BE2C (cell line): ENCODE measurements at regions not wholly inside any gene's neighbourhood (a gene's known extent, or its start where the extent isn't known, plus 50 kb on each side); places are given as distances from the start of the nearest gene placed in this dataset.

Experiments
- DNase-seq: peaks from one replicate; pipeline ENCODE4 v3.0.0-alpha.2; 2020
- H3K27me3 ChIP-seq: fragments of 250-450 bp; sonication (Bioruptor Pico); 2 replicates; pipeline ENCODE4 v1.5.1; 2020; ENCODE audit warnings: mild to moderate bottlenecking
- H3K36me3 ChIP-seq: fragments of 250-450 bp; sonication (Bioruptor Pico); 2 replicates; pipeline ENCODE4 v1.5.1; 2020; ENCODE audit warnings: mild to moderate bottlenecking
- H3K4me1 ChIP-seq: fragments of 250-450 bp; sonication (Bioruptor Pico); 2 replicates; pipeline ENCODE4 v1.5.1; 2020
- H3K4me3 ChIP-seq: 2 replicates; pipeline ENCODE4 v1.5.1; 2011; ENCODE audit warnings: low read depth, low read length
- H3K9me3 ChIP-seq: fragments of 250-450 bp; sonication (Bioruptor Pico); 2 replicates; pipeline ENCODE4 v1.5.1; 2020
- CTCF ChIP-seq: IDR thresholded peaks from 2 replicates; pipeline ENCODE4 v1.5.1; 2012; ENCODE audit warnings: mild to moderate bottlenecking, low read depth, low read length

- no peak for TF ChIP-seq CTCF
- H3K27me3 ChIP-seq, result no peaks in the 10 kb centered on the region
- peaks cover 3% of the 10 kb centered on the region; the same call in 1 of the 2 replicates for H3K4me1 ChIP-seq
- no peaks in the 10 kb centered on the region for H3K36me3 ChIP-seq
- DNase-seq, result no peak
- H3K4me3 ChIP-seq, result no peak overlapping the region
- no peaks in the 10 kb centered on the region for H3K9me3 ChIP-seq
Observed at GRCh38 chr9:82184524-82184923, 196.0 kb downstream of the SPATA31D1 start.

- no peaks in the 10 kb centered on the region for H3K36me3 ChIP-seq
Observed at GRCh38 chr9:82188817-82189216, 200.2 kb downstream of the SPATA31D1 start.

GRCh38 chr9:82191082-82191770 lies 202.7 kb downstream of the SPATA31D1 start:
- no peak overlapping the region for H3K4me3 ChIP-seq
- DNase-seq, result no peak
- no peaks in the 10 kb centered on the region for H3K27me3 ChIP-seq
- no peaks in the 10 kb centered on the region for H3K9me3 ChIP-seq
- no peaks in the 10 kb centered on the region for H3K36me3 ChIP-seq
- TF ChIP-seq CTCF, result no peak
- H3K4me1 ChIP-seq, result peaks cover under 1% of the 10 kb centered on the region; the same call in 1 of the 2 replicates

More at GRCh38 chr9:82188817-82189216, 200.2 kb downstream of the SPATA31D1 start:
- TF ChIP-seq CTCF, result peak; percentile 11; the same call in 1 of the 2 replicates
- Histone ChIP-seq H3K27me3 (no peaks in the 10 kb centered on the region), H3K4me3 (no peak overlapping the region), H3K4me1 (peaks cover 3% of the 10 kb centered on the region; the same call in 1 of the 2 replicates), H3K9me3 (no peaks in the 10 kb centered on the region)
- DNase-seq, result no peak

- Histone ChIP-seq H3K4me3 (no peak overlapping the region), H3K27me3 (no peaks in the 10 kb centered on the region), H3K4me1 (no peaks in the 10 kb centered on the region), H3K36me3 (no peaks in the 10 kb centered on the region), H3K9me3 (no peaks in the 10 kb centered on the region)
- TF ChIP-seq CTCF, result no peak
- DNase-seq, result no peak
Observed at GRCh38 chr9:82192211-82192610, 203.6 kb downstream of the SPATA31D1 start.

GRCh38 chr9:82196622-82197441 lies 208.3 kb downstream of the SPATA31D1 start:
- H3K27me3 ChIP-seq, result no peaks in the 10 kb centered on the region
- no peak for DNase-seq
- TF ChIP-seq CTCF, result no peak
- no peak overlapping the region for H3K4me3 ChIP-seq
- H3K9me3 ChIP-seq, result no peaks in the 10 kb centered on the region
- H3K36me3 ChIP-seq, result no peaks in the 10 kb centered on the region
- H3K4me1 ChIP-seq, result no peaks in the 10 kb centered on the region

- no peak for TF ChIP-seq CTCF
- Histone ChIP-seq H3K27me3 (no peaks in the 10 kb centered on the region), H3K4me3 (no peak overlapping the region), H3K9me3 (no peaks in the 10 kb centered on the region), H3K36me3 (no peaks in the 10 kb centered on the region), H3K4me1 (no peaks in the 10 kb centered on the region)
- DNase-seq, result no peak
Observed at GRCh38 chr9:82201196-82201595, 212.6 kb downstream of the SPATA31D1 start.
